ENCODE measurements at regions not wholly inside any gene's neighbourhood (a gene's known extent, or its start where the extent isn't known, plus 50 kb on each side); places are given as distances from the start of the nearest gene placed in this dataset.

- Histone ChIP-seq H3K4me1 (ENCODE audit: insufficient read depth, low read length) (no peaks in the 10 kb centered on the region), H3K36me3 (ENCODE audit: insufficient read depth, low read length) (no peaks in the 10 kb centered on the region), H3K27me3 (ENCODE audit: insufficient read depth, low read length) (no peaks in the 10 kb centered on the region), H3K9me3 (ENCODE audit: insufficient read depth, low read depth, low read length) (no peaks in the 10 kb centered on the region), H3K9ac (ENCODE audit: low read depth, low read length) (no peak overlapping the region), H3K4me3 (ENCODE audit: low read length) (no peak overlapping the region), H3K27ac (ENCODE audit: low read depth, low read length) (no peak overlapping the region)
- WGBS, result 95% methylated on average over 23 of the region's 23 CpGs
Observed at GRCh38 chr6:167731731-167732422, 94.8 kb upstream of the AFDN start.

- Histone ChIP-seq H3K36me3 (ENCODE audit: insufficient read depth, low read length) (no peaks in the 10 kb centered on the region), H3K27ac (ENCODE audit: low read depth, low read length) (no peak overlapping the region), H3K4me3 (ENCODE audit: low read length) (no peak overlapping the region), H3K27me3 (ENCODE audit: insufficient read depth, low read length) (no peaks in the 10 kb centered on the region), H3K4me1 (ENCODE audit: insufficient read depth, low read length) (no peaks in the 10 kb centered on the region), H3K9ac (ENCODE audit: low read depth, low read length) (no peak overlapping the region), H3K9me3 (ENCODE audit: insufficient read depth, low read depth, low read length) (no peaks in the 10 kb centered on the region)
- WGBS, result 92% methylated on average over 16 of the region's 16 CpGs
Observed at GRCh38 chr6:167733740-167734661, 92.7 kb upstream of the AFDN start.

- no peak overlapping the region for H3K27ac ChIP-seq (ENCODE audit: low read depth, low read length)
- H3K4me1 ChIP-seq (ENCODE audit: insufficient read depth, low read length), result no peaks in the 10 kb centered on the region
- H3K9me3 ChIP-seq (ENCODE audit: insufficient read depth, low read depth, low read length), result no peaks in the 10 kb centered on the region
- H3K4me3 ChIP-seq (ENCODE audit: low read length), result no peak overlapping the region
- WGBS, result 94% methylated on average over 6 of the region's 6 CpGs
- H3K36me3 ChIP-seq (ENCODE audit: insufficient read depth, low read length), result no peaks in the 10 kb centered on the region
- no peak overlapping the region for H3K9ac ChIP-seq (ENCODE audit: low read depth, low read length)
- H3K27me3 ChIP-seq (ENCODE audit: insufficient read depth, low read length), result no peaks in the 10 kb centered on the region
Observed at GRCh38 chr6:167734662-167735083, 92.0 kb upstream of the AFDN start.

- 86% methylated on average over 29 of the region's 30 CpGs for whole genome bisulfite sequencing
- Histone ChIP-seq H3K36me3 (ENCODE audit: insufficient read depth, low read length) (no peaks in the 10 kb centered on the region), H3K4me3 (ENCODE audit: low read length) (no peak overlapping the region), H3K4me1 (ENCODE audit: insufficient read depth, low read length) (no peaks in the 10 kb centered on the region), H3K27me3 (ENCODE audit: insufficient read depth, low read length) (no peaks in the 10 kb centered on the region), H3K9ac (ENCODE audit: low read depth, low read length) (no peak overlapping the region), H3K27ac (ENCODE audit: low read depth, low read length) (no peak overlapping the region), H3K9me3 (ENCODE audit: insufficient read depth, low read depth, low read length) (no peaks in the 10 kb centered on the region)
Observed at GRCh38 chr6:167735084-167735950, 91.4 kb upstream of the AFDN start.

- Histone ChIP-seq H3K4me1 (ENCODE audit: insufficient read depth, low read length) (no peaks in the 10 kb centered on the region), H3K9me3 (ENCODE audit: insufficient read depth, low read depth, low read length) (no peaks in the 10 kb centered on the region), H3K9ac (ENCODE audit: low read depth, low read length) (no peak overlapping the region), H3K27me3 (ENCODE audit: insufficient read depth, low read length) (no peaks in the 10 kb centered on the region), H3K4me3 (ENCODE audit: low read length) (no peak overlapping the region), H3K36me3 (ENCODE audit: insufficient read depth, low read length) (no peaks in the 10 kb centered on the region), H3K27ac (ENCODE audit: low read depth, low read length) (no peak overlapping the region)
- 96% methylated on average over 6 of the region's 6 CpGs for WGBS
Observed at GRCh38 chr6:167735951-167736288, 90.8 kb upstream of the AFDN start.

- 96% methylated on average over 18 of the region's 18 CpGs for WGBS
- H3K4me1 ChIP-seq (ENCODE audit: insufficient read depth, low read length), result no peaks in the 10 kb centered on the region
- no peaks in the 10 kb centered on the region for H3K36me3 ChIP-seq (ENCODE audit: insufficient read depth, low read length)
- H3K9ac ChIP-seq (ENCODE audit: low read depth, low read length), result no peak overlapping the region
- H3K27me3 ChIP-seq (ENCODE audit: insufficient read depth, low read length), result no peaks in the 10 kb centered on the region
- no peak overlapping the region for H3K4me3 ChIP-seq (ENCODE audit: low read length)
- no peak overlapping the region for H3K27ac ChIP-seq (ENCODE audit: low read depth, low read length)
- no peaks in the 10 kb centered on the region for H3K9me3 ChIP-seq (ENCODE audit: insufficient read depth, low read depth, low read length)
Observed at GRCh38 chr6:167736486-167737204, 90.1 kb upstream of the AFDN start.

GRCh38 chr6:167737205-167737830 lies 89.4 kb upstream of the AFDN start:
- Histone ChIP-seq H3K9me3 (ENCODE audit: insufficient read depth, low read depth, low read length) (no peaks in the 10 kb centered on the region), H3K27me3 (ENCODE audit: insufficient read depth, low read length) (no peaks in the 10 kb centered on the region), H3K4me3 (ENCODE audit: low read length) (no peak overlapping the region), H3K9ac (ENCODE audit: low read depth, low read length) (no peak overlapping the region), H3K4me1 (ENCODE audit: insufficient read depth, low read length) (no peaks in the 10 kb centered on the region), H3K27ac (ENCODE audit: low read depth, low read length) (no peak overlapping the region), H3K36me3 (ENCODE audit: insufficient read depth, low read length) (no peaks in the 10 kb centered on the region)
- WGBS, result 93% methylated on average over 23 of the region's 23 CpGs

GRCh38 chr6:167738386-167738785 lies 88.3 kb upstream of the AFDN start:
- H3K36me3 ChIP-seq (ENCODE audit: insufficient read depth, low read length), result no peaks in the 10 kb centered on the region
- no peak overlapping the region for H3K27ac ChIP-seq (ENCODE audit: low read depth, low read length)
- no peaks in the 10 kb centered on the region for H3K9me3 ChIP-seq (ENCODE audit: insufficient read depth, low read depth, low read length)
- no peak overlapping the region for H3K4me3 ChIP-seq (ENCODE audit: low read length)
- 92% methylated on average over 13 of the region's 13 CpGs for WGBS
- H3K9ac ChIP-seq (ENCODE audit: low read depth, low read length), result no peak overlapping the region
- H3K4me1 ChIP-seq (ENCODE audit: insufficient read depth, low read length), result no peaks in the 10 kb centered on the region
- H3K27me3 ChIP-seq (ENCODE audit: insufficient read depth, low read length), result no peaks in the 10 kb centered on the region

GRCh38 chr6:167739721-167740475 lies 86.8 kb upstream of the AFDN start:
- Histone ChIP-seq H3K27ac (ENCODE audit: low read depth, low read length) (no peak overlapping the region), H3K4me1 (ENCODE audit: insufficient read depth, low read length) (no peaks in the 10 kb centered on the region), H3K4me3 (ENCODE audit: low read length) (no peak overlapping the region), H3K36me3 (ENCODE audit: insufficient read depth, low read length) (no peaks in the 10 kb centered on the region), H3K9ac (ENCODE audit: low read depth, low read length) (no peak overlapping the region), H3K9me3 (ENCODE audit: insufficient read depth, low read depth, low read length) (no peaks in the 10 kb centered on the region), H3K27me3 (ENCODE audit: insufficient read depth, low read length) (no peaks in the 10 kb centered on the region)
- 96% methylated on average over 22 of the region's 23 CpGs for WGBS

Data from HUES64 (cell line).